ENCODE measurements at regions not wholly inside any gene's neighbourhood (a gene's known extent, or its start where the extent isn't known, plus 50 kb on each side); places are given as distances from the start of the nearest gene placed in this dataset.

- TF ChIP-seq CTCF (conservative IDR thresholded peaks at IDR 0.05 in 1 of 2, IDR thresholded peaks at IDR 0.05 in 1 of 2; ENCODE audit: low read depth in 1 of 2, low read length in 2 of 2) (no peak), EZH2 (IDR thresholded peaks at IDR 0.05; ENCODE audit: low read length, missing control alignments) (no peak)
Measured at GRCh38 chr10:35938160-35938559, 296.1 kb upstream of the FZD8 start.

Measured in fibroblast of lung (primary cell).